ENCODE measurements at regions not wholly inside any gene's neighbourhood (a gene's known extent, or its start where the extent isn't known, plus 50 kb on each side); places are given as distances from the start of the nearest gene placed in this dataset.
"Not testable (repeated sequence)": the region's sequence is repeated elsewhere in the genome, so short reads cannot be mapped to it uniquely, and the experiment has no call there.

DNA sequence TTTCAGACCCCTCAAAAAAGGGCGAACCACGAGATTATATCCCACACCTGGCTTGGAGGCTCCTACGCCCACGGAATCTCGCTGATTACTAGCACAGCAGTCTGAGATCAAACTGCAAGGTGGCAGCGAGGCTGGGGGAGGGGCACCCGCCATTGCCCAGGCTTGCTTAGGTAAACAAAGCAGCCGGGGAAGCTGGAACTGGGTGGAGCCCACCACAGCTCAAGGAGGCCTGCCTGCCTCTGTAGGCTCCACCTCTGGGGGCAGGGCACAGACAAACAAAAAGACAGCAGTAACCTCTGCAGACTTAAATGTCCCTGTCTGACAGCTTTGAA, 1136.6 kb downstream of the FSCB start:
- POLR2A ChIA-PET; H3K27ac ChIP-seq (ENCODE audit: extremely low read depth, low read depth, low read length); CTCF ChIA-PET; H3K4me3 ChIP-seq (ENCODE audit: low read depth, low read length); H3K9me3 ChIP-seq (ENCODE audit: control insufficient read depth, insufficient read depth, low read depth, low read length); H3K4me1 ChIP-seq (ENCODE audit: control insufficient read depth, insufficient read depth, low read length); H3K36me3 ChIP-seq (ENCODE audit: control insufficient read depth in 2 of 2, insufficient read depth in 1 of 2, low read length in 2 of 2): not testable (repeated sequence)
- TF ChIP-seq ZFHX2 (tag by site-specific recombination; conservative IDR thresholded peaks at IDR 0.05) = 0 out of 2 replicates have a peak, but pooled peaks have one; percentile 21
- TF ChIP-seq, protein P1, sequence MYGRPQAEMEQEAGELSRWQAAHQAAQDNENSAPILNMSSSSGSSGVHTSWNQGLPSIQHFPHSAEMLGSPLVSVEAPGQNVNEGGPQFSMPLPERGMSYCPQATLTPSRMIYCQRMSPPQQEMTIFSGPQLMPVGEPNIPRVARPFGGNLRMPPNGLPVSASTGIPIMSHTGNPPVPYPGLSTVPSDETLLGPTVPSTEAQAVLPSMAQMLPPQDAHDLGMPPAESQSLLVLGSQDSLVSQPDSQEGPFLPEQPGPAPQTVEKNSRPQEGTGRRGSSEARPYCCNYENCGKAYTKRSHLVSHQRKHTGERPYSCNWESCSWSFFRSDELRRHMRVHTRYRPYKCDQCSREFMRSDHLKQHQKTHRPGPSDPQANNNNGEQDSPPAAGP (tag by site-specific recombination; IDR thresholded peaks at IDR 0.05) = 0 out of 2 replicates have a peak, but pooled peaks have one; percentile 27
- TF ChIP-seq, protein P2, sequence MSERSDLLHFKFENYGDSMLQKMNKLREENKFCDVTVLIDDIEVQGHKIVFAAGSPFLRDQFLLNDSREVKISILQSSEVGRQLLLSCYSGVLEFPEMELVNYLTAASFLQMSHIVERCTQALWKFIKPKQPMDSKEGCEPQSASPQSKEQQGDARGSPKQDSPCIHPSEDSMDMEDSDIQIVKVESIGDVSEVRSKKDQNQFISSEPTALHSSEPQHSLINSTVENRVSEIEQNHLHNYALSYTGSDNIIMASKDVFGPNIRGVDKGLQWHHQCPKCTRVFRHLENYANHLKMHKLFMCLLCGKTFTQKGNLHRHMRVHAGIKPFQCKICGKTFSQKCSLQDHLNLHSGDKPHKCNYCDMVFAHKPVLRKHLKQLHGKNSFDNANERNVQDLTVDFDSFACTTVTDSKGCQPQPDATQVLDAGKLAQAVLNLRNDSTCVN (tag by site-specific recombination; optimal IDR thresholded peaks at IDR 0.05) = peak; percentile 20

DNA sequence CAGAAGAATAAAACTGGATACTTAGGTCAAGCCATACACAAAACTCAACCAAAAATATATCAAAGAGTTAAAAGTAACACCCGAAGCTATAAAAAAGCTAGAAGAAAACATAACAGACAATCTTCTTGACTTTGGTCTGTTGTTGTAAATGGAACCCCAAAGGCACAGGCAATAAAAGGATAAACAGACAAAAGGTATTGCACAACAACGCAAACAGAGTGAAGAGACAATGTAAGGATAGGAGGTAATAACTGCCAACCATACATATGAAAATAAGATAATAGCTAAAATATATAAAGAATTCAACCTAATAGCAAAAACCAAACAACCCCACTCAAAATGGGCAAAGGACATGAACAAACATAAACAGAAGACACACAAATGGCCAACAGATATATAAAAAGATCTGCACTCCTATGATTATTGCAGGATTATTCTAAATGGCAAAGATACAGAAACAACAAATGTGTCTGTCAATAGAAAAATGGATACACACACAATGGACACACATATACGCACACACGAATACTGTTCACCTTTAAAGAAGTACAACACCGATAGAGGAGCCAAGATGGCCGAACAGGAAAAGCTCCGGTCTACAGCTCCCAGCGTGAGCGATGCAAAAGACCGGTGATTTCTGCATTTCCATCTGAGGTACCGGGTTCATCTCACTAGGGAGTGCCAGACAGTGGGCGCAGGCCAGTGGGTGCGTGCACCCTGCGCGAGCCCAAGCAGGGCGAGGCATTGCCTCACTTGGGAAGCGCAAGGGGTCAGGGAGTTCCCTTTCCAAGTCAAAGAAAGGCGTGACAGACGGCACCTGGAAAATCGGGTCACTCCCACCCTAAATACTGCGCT, 1137.1 kb downstream of the FSCB start:
- no peaks in the 10 kb centered on the region for H3K4me1 ChIP-seq (ENCODE audit: control insufficient read depth, insufficient read depth, low read length)
- CTCF ChIA-PET = no interaction called here
- H3K36me3 ChIP-seq (ENCODE audit: control insufficient read depth in 2 of 2, insufficient read depth in 1 of 2, low read length in 2 of 2) = no peaks in the 10 kb centered on the region
- no peaks in the 10 kb centered on the region for H3K9me3 ChIP-seq (ENCODE audit: control insufficient read depth, insufficient read depth, low read depth, low read length)
- H3K27ac ChIP-seq (ENCODE audit: extremely low read depth, low read depth, low read length) = no peak overlapping the region
- POLR2A ChIA-PET = no interaction called here
- no peak overlapping the region for H3K4me3 ChIP-seq (ENCODE audit: low read depth, low read length)
- TF ChIP-seq, protein P2 (tag by site-specific recombination; optimal IDR thresholded peaks at IDR 0.05) = peak; percentile 35
- no peak for TF ChIP-seq ZNF16 (tag by site-specific recombination; IDR thresholded peaks at IDR 0.05; ENCODE audit: low read depth)

DNA sequence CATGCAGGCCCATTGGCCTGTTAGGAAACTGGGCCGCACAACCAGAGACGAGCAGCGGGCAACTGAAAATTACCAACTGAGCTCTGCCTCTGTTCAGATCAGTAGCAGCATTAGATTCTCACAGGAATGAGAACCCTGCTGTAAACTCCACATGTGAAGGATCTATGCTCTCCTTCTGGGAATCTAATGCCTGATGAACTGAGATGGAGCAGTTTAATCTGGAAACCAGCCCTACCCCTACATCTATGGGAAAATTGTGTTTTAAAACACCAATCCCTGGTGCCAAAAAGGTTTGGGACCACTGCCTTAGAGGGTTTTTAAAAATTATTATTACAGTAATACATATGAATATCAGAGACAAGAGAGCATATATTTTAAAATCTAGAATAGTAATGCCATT, 1144.5 kb downstream of the FSCB start:
- ChIA-PET POLR2A (no interaction called here), CTCF (no interaction called here)
- H3K36me3 ChIP-seq (ENCODE audit: control insufficient read depth in 2 of 2, insufficient read depth in 1 of 2, low read length in 2 of 2) = no peaks in the 10 kb centered on the region
- H3K4me3 ChIP-seq (ENCODE audit: low read depth, low read length) = no peak overlapping the region
- no peaks in the 10 kb centered on the region for H3K9me3 ChIP-seq (ENCODE audit: control insufficient read depth, insufficient read depth, low read depth, low read length)
- TF ChIP-seq, protein P3, sequence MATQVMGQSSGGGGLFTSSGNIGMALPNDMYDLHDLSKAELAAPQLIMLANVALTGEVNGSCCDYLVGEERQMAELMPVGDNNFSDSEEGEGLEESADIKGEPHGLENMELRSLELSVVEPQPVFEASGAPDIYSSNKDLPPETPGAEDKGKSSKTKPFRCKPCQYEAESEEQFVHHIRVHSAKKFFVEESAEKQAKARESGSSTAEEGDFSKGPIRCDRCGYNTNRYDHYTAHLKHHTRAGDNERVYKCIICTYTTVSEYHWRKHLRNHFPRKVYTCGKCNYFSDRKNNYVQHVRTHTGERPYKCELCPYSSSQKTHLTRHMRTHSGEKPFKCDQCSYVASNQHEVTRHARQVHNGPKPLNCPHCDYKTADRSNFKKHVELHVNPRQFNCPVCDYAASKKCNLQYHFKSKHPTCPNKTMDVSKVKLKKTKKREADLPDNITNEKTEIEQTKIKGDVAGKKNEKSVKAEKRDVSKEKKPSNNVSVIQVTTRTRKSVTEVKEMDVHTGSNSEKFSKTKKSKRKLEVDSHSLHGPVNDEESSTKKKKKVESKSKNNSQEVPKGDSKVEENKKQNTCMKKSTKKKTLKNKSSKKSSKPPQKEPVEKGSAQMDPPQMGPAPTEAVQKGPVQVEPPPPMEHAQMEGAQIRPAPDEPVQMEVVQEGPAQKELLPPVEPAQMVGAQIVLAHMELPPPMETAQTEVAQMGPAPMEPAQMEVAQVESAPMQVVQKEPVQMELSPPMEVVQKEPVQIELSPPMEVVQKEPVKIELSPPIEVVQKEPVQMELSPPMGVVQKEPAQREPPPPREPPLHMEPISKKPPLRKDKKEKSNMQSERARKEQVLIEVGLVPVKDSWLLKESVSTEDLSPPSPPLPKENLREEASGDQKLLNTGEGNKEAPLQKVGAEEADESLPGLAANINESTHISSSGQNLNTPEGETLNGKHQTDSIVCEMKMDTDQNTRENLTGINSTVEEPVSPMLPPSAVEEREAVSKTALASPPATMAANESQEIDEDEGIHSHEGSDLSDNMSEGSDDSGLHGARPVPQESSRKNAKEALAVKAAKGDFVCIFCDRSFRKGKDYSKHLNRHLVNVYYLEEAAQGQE (tag by site-specific recombination; IDR thresholded peaks at IDR 0.05) = no peak
- TF ChIP-seq YY2 (tag by site-specific recombination; IDR thresholded peaks at IDR 0.05) = no peak
- TF ChIP-seq SCRT1 (tag by site-specific recombination; IDR thresholded peaks at IDR 0.05; ENCODE audit: borderline replicate concordance) = no peak
- TF ChIP-seq ZFP3 (tag by site-specific recombination; IDR thresholded peaks at IDR 0.05; ENCODE audit: low read depth) = no peak
- no peak for TF ChIP-seq SCRT2 (tag by site-specific recombination; IDR thresholded peaks at IDR 0.05)
- TF ChIP-seq, protein P4, sequence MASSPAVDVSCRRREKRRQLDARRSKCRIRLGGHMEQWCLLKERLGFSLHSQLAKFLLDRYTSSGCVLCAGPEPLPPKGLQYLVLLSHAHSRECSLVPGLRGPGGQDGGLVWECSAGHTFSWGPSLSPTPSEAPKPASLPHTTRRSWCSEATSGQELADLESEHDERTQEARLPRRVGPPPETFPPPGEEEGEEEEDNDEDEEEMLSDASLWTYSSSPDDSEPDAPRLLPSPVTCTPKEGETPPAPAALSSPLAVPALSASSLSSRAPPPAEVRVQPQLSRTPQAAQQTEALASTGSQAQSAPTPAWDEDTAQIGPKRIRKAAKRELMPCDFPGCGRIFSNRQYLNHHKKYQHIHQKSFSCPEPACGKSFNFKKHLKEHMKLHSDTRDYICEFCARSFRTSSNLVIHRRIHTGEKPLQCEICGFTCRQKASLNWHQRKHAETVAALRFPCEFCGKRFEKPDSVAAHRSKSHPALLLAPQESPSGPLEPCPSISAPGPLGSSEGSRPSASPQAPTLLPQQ (tag by site-specific recombination; IDR thresholded peaks at IDR 0.05) = no peak
- no peak for TF ChIP-seq ZFP69B (tag by site-specific recombination; IDR thresholded peaks at IDR 0.05)
- no peak for TF ChIP-seq ZNF558 (tag by site-specific recombination; IDR thresholded peaks at IDR 0.05)
- TF ChIP-seq, protein P5, sequence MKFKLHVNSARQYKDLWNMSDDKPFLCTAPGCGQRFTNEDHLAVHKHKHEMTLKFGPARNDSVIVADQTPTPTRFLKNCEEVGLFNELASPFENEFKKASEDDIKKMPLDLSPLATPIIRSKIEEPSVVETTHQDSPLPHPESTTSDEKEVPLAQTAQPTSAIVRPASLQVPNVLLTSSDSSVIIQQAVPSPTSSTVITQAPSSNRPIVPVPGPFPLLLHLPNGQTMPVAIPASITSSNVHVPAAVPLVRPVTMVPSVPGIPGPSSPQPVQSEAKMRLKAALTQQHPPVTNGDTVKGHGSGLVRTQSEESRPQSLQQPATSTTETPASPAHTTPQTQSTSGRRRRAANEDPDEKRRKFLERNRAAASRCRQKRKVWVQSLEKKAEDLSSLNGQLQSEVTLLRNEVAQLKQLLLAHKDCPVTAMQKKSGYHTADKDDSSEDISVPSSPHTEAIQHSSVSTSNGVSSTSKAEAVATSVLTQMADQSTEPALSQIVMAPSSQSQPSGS (tag by site-specific recombination; IDR thresholded peaks at IDR 0.05; ENCODE audit: low read depth) = no peak
- no peak for TF ChIP-seq REPIN1 (tag by site-specific recombination; IDR thresholded peaks at IDR 0.05; ENCODE audit: low read depth)
- TF ChIP-seq ZNF169 (tag by site-specific recombination; IDR thresholded peaks at IDR 0.05) = no peak
- no peak for TF ChIP-seq ZBTB8A (tag by site-specific recombination; IDR thresholded peaks at IDR 0.05)
- TF ChIP-seq, protein P6, sequence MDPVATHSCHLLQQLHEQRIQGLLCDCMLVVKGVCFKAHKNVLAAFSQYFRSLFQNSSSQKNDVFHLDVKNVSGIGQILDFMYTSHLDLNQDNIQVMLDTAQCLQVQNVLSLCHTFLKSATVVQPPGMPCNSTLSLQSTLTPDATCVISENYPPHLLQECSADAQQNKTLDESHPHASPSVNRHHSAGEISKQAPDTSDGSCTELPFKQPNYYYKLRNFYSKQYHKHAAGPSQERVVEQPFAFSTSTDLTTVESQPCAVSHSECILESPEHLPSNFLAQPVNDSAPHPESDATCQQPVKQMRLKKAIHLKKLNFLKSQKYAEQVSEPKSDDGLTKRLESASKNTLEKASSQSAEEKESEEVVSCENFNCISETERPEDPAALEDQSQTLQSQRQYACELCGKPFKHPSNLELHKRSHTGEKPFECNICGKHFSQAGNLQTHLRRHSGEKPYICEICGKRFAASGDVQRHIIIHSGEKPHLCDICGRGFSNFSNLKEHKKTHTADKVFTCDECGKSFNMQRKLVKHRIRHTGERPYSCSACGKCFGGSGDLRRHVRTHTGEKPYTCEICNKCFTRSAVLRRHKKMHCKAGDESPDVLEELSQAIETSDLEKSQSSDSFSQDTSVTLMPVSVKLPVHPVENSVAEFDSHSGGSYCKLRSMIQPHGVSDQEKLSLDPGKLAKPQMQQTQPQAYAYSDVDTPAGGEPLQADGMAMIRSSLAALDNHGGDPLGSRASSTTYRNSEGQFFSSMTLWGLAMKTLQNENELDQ (tag by site-specific recombination; IDR thresholded peaks at IDR 0.05; ENCODE audit: low read depth) = no peak
- H3K27ac ChIP-seq (ENCODE audit: extremely low read depth, low read depth, low read length) = no peak overlapping the region
- no peaks in the 10 kb centered on the region for H3K4me1 ChIP-seq (ENCODE audit: control insufficient read depth, insufficient read depth, low read length)

Data from HEK293 (cell line).